ENCODE measurements at regions not wholly inside any gene's neighbourhood (a gene's known extent, or its start where the extent isn't known, plus 50 kb on each side); places are given as distances from the start of the nearest gene placed in this dataset.

DNA sequence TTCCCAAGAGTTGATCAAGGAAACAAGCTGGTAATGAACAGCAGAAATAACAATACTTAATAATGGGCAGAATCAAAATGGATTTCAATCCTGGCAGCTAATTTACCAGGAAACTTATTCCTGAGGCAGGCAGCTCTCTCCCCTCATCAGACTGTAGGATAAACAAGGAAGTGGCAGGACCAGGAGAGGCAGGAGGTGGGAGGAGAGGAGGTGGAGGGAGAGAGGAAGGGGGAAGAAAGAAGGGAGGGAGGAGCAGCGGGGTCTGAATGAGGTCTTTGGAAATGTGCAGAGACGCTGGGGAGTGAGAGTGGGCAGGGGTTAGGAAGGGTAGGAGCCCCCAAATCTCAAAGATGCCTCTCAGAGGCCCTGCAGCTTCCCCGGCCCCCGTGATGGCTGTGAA is 231.5 kb downstream of the BCOR start:
- no peak for ATAC-seq
- BruUV-seq (replicated peaks): no TSS peak
- H3K4me3 ChIP-seq (replicated peaks in 1 of 2; ENCODE audit: low read depth in 1 of 2, low read length in 2 of 2): no peak overlapping the region
- no peaks in the 10 kb centered on the region for H3K79me2 ChIP-seq (ENCODE audit: insufficient read depth, low read length)
- POLR2A ChIA-PET: no interaction called here
- no peak overlapping the region for H3K9ac ChIP-seq (ENCODE audit: low read length)
- RAD21 ChIA-PET (ENCODE audit: low non-redundant PET in 1 of 2, low total read pairs in 2 of 2, uncharacterized antibody in 2 of 2, unreplicated experiment in 2 of 2): no interaction called here
- intact Hi-C loops (cut with micrococcal nuclease): no loop called here
- peaks cover 0 to 7% of the 10 kb centered on the region in 2 experiments; a peak in 1 of 4 replicates for H3K4me1 ChIP-seq (ENCODE audit: control insufficient read depth in 1 of 2, insufficient read depth in 2 of 2, low read length in 2 of 2)
- DNase-seq (ENCODE audit: low read depth, low spot score): no peak
- H3K9me3 ChIP-seq (ENCODE audit: control insufficient read depth in 1 of 2, insufficient read depth in 1 of 2, low read depth in 1 of 2, low read length in 2 of 2): no peaks in the 10 kb centered on the region
- no peak overlapping the region for H2AFZ ChIP-seq (ENCODE audit: low read depth, low read length, poor library complexity, severe bottlenecking)
- no peak for TF ChIP-seq EZH2 (IDR thresholded peaks at IDR 0.05)
- TF ChIP-seq, protein P1, sequence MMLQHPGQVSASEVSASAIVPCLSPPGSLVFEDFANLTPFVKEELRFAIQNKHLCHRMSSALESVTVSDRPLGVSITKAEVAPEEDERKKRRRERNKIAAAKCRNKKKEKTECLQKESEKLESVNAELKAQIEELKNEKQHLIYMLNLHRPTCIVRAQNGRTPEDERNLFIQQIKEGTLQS (IDR thresholded peaks at IDR 0.05): no peak
- TF ChIP-seq FOSL1 (IDR thresholded peaks at IDR 0.05; ENCODE audit: low read depth): no peak
- TF ChIP-seq ZNF274 (IDR thresholded peaks at IDR 0.05; ENCODE audit: low read depth, low read length): no peak
- TF ChIP-seq SIN3A (IDR thresholded peaks at IDR 0.05; ENCODE audit: low read depth): no peak
- TF ChIP-seq SRF (IDR thresholded peaks at IDR 0.05; ENCODE audit: low read depth): no peak
- TF ChIP-seq, protein P2, sequence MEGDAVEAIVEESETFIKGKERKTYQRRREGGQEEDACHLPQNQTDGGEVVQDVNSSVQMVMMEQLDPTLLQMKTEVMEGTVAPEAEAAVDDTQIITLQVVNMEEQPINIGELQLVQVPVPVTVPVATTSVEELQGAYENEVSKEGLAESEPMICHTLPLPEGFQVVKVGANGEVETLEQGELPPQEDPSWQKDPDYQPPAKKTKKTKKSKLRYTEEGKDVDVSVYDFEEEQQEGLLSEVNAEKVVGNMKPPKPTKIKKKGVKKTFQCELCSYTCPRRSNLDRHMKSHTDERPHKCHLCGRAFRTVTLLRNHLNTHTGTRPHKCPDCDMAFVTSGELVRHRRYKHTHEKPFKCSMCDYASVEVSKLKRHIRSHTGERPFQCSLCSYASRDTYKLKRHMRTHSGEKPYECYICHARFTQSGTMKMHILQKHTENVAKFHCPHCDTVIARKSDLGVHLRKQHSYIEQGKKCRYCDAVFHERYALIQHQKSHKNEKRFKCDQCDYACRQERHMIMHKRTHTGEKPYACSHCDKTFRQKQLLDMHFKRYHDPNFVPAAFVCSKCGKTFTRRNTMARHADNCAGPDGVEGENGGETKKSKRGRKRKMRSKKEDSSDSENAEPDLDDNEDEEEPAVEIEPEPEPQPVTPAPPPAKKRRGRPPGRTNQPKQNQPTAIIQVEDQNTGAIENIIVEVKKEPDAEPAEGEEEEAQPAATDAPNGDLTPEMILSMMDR (IDR thresholded peaks at IDR 0.05 in 2 of 3, conservative IDR thresholded peaks at IDR 0.05 in 1 of 3; ENCODE audit: borderline replicate concordance in 1 of 3, insufficient read depth in 1 of 3, low read depth in 2 of 3, low read length in 2 of 3): no peak
- no peak for TF ChIP-seq ZFX (IDR thresholded peaks at IDR 0.05)
- TF ChIP-seq POLR2AphosphoS5 (IDR thresholded peaks at IDR 0.05; ENCODE audit: low read depth, low read length): no peak
- TF ChIP-seq EZH2phosphoT487 (IDR thresholded peaks at IDR 0.05; ENCODE audit: borderline replicate concordance): no peak
- no peak for TF ChIP-seq CBX3 (IDR thresholded peaks at IDR 0.05; ENCODE audit: low read depth)
- TF ChIP-seq, protein P3, sequence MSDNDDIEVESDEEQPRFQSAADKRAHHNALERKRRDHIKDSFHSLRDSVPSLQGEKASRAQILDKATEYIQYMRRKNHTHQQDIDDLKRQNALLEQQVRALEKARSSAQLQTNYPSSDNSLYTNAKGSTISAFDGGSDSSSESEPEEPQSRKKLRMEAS (IDR thresholded peaks at IDR 0.05): no peak
- TF ChIP-seq ELF1 (IDR thresholded peaks at IDR 0.05; ENCODE audit: borderline replicate concordance, low read depth): no peak
- no peak for TF ChIP-seq YY1 (IDR thresholded peaks at IDR 0.05; ENCODE audit: extremely low read depth, insufficient replicate concordance, low read depth, low read length)
- no peak for TF ChIP-seq EGR1 (IDR thresholded peaks at IDR 0.05; ENCODE audit: low read depth)
- H3K27me3 ChIP-seq (ENCODE audit: insufficient read depth, low read length): no peaks in the 10 kb centered on the region
- H4K20me1 ChIP-seq (ENCODE audit: insufficient read depth): no peaks in the 10 kb centered on the region
- H3K9me2 ChIP-seq (ENCODE audit: insufficient read depth): no peaks in the 10 kb centered on the region
- H3K36me3 ChIP-seq (ENCODE audit: control insufficient read depth in 1 of 2, insufficient read depth in 2 of 2, low read length in 2 of 2): no peaks in the 10 kb centered on the region
- H3K4me2 ChIP-seq (ENCODE audit: low read length): no peak overlapping the region
- CTCF ChIA-PET: no interaction called here
- no peak overlapping the region for H3K27ac ChIP-seq (ENCODE audit: low read depth, low read length)

Measured in HCT116 (cell line).